DND-41 (cell line): ENCODE measurements at regions not wholly inside any gene's neighbourhood (a gene's known extent, or its start where the extent isn't known, plus 50 kb on each side); places are given as distances from the start of the nearest gene placed in this dataset.

Experiments used
- CTCF ChIP-seq: IDR thresholded peaks from 2 replicates; pipeline ENCODE4 v1.5.1; 2012; ENCODE audit warnings: borderline replicate concordance, low read length, moderate library complexity, mild to moderate bottlenecking; ENCODE audit not compliant: poor library complexity, severe bottlenecking; ENCODE audit errors: extremely low read depth
- EZH2 ChIP-seq: IDR thresholded peaks from 3 replicates; pipeline ENCODE4 v1.6.1; 2012; ENCODE audit warnings: borderline replicate concordance, low read depth, mild to moderate bottlenecking, moderate library complexity, low read length, inconsistent platforms; ENCODE audit not compliant: severe bottlenecking

- no peak for TF ChIP-seq CTCF
- TF ChIP-seq EZH2 = no peak
Measured at GRCh38 chr6:157748839-157749571, 74.0 kb upstream of the SNX9 start.
